Body of pancreas (tissue), 4 donors: ENCODE measurements at regions not wholly inside any gene's neighbourhood (a gene's known extent, or its start where the extent isn't known, plus 50 kb on each side); places are given as distances from the start of the nearest gene placed in this dataset.

Source experiments
- ATAC-seq: fragments of 150-250 bp; one replicate; pipeline ENCODE4 v1.9.1; 2016
- DNase-seq, 4 donors: peaks; one replicate each; pipeline ENCODE4 v3.0.0-alpha.2; 2019
- H3K27ac ChIP-seq, 4 donors: fragments of 200-600 bp; sonication (generic); 1 replicate in 3 of 4; 2 replicates in 1 of 4; pipeline versions ENCODE4 v1.5.1 to v1.6.1; 2016 to 2019; ENCODE audit warnings: mild to moderate bottlenecking in 1 of 4, mixed read lengths in 1 of 4, moderate library complexity in 1 of 4
- H3K27me3 ChIP-seq, 2 donors: fragments of 200-600 bp; sonication (generic); one replicate each; pipeline ENCODE4 v1.6.0; 2016; ENCODE audit warnings: mild to moderate bottlenecking in 1 of 2
- H3K36me3 ChIP-seq, 2 donors: fragments of 200-600 bp; sonication (generic); replicated peaks in 1 of 2; 2 replicates each; pipeline ENCODE4 v1.5.1; 2016; ENCODE audit warnings: low read depth in 2 of 2; ENCODE audit not compliant: insufficient read depth in 1 of 2
- H3K4me1 ChIP-seq: fragments of 200-600 bp; sonication (generic); one replicate; pipeline ENCODE4 v1.6.0; 2016
- H3K4me3 ChIP-seq, 2 donors: fragments of 200-600 bp; sonication (generic); 1 replicate in 1 of 2; 2 replicates in 1 of 2; pipeline ENCODE4 v1.5.1; 2016 to 2019
- H3K9me3 ChIP-seq, 3 donors: fragments of 200-600 bp; sonication (generic); 1 replicate in 2 of 3; 2 replicates in 1 of 3; pipeline ENCODE4 v1.5.1; 2016
- CTCF ChIP-seq, 7 experiments: fragments of 450-650 bp in 4 of 7; fragments of 200-600 bp in 3 of 7; sonication (generic) in 3 of 7; IDR thresholded peaks; one replicate each; pipeline ENCODE4 v1.5.1; 2016 to 2019; ENCODE audit warnings: antibody characterized with exemption in 7 of 7
- POLR2A ChIP-seq, 3 donors: fragments of 450-650 bp; IDR thresholded peaks; one replicate each; pipeline ENCODE4 v1.6.1; 2016; ENCODE audit warnings: antibody characterized with exemption in 3 of 3, mild to moderate bottlenecking in 2 of 3
- WGBS, 2 donors: methylation state at CpG; one replicate each; pipeline ENCODE4 v1.1.5; 2017; 5-methylcytosine and 5-hydroxymethylcytosine counted together
- intact Hi-C: fragments of 100-400 bp; cut with DNase I; formaldehyde crosslinking; loops from one replicate; pipeline ENCODE4 v1.15.1; 2023

GRCh38 chr3:124288996-124289395, 297.1 kb upstream of the ROPN1 start:
- DNase-seq (no peak), ATAC-seq (no peak)
- no peaks in the 10 kb centered on the region for H3K36me3 ChIP-seq
- TF ChIP-seq CTCF (IDR thresholded peaks at IDR 0.05) (no peak), POLR2A (IDR thresholded peaks at IDR 0.05) (no peak)
- intact Hi-C loops, result no loop called here
- H3K9me3 ChIP-seq, result no peaks in the 10 kb centered on the region
- no peak overlapping the region for H3K4me3 ChIP-seq
- H3K4me1 ChIP-seq, result no peaks in the 10 kb centered on the region
- no peak overlapping the region for H3K27ac ChIP-seq
- H3K27me3 ChIP-seq, result no peaks in the 10 kb centered on the region

- TF ChIP-seq CTCF (IDR thresholded peaks at IDR 0.05), result no peak
- no peak for TF ChIP-seq POLR2A (IDR thresholded peaks at IDR 0.05)
- H3K4me1 ChIP-seq, result no peaks in the 10 kb centered on the region
- H3K27ac ChIP-seq, result no peak overlapping the region
- no peaks in the 10 kb centered on the region for H3K36me3 ChIP-seq
- DNase-seq (no peak), ATAC-seq (no peak)
- WGBS, 2 donors, result 93 to 100% methylated on average over 2 of the region's 2 CpGs
- no peaks in the 10 kb centered on the region for H3K27me3 ChIP-seq
- no peaks in the 10 kb centered on the region for H3K9me3 ChIP-seq
- intact Hi-C loops, result no loop called here
- no peak overlapping the region for H3K4me3 ChIP-seq
These were observed 299.1 kb upstream of the ROPN1 start for GRCh38 chr3:124291008-124291407.

- intact Hi-C loops, result no loop called here
- ATAC-seq, result no peak
These were observed 300.4 kb upstream of the ROPN1 start for GRCh38 chr3:124292329-124292728.

GRCh38 chr3:124293584-124293983, 301.7 kb upstream of the ROPN1 start:
- DNase-seq, result no peak
- TF ChIP-seq CTCF (IDR thresholded peaks at IDR 0.05) (no peak), POLR2A (IDR thresholded peaks at IDR 0.05) (no peak)
- Histone ChIP-seq H3K36me3 (no peaks in the 10 kb centered on the region), H3K27me3 (no peaks in the 10 kb centered on the region), H3K9me3 (no peaks in the 10 kb centered on the region), H3K4me1 (no peaks in the 10 kb centered on the region), H3K4me3 (no peak overlapping the region), H3K27ac (no peak overlapping the region)
- no peak for ATAC-seq
- intact Hi-C loops, result no loop called here
- 52 to 55% methylated on average over 2 of the region's 2 CpGs for WGBS, 2 donors

More at GRCh38 chr3:124292329-124292728, 300.4 kb upstream of the ROPN1 start:
- DNase-seq, result peak in 2 of 4 donors; percentile 9 to 32
- H3K27ac ChIP-seq, result no peak overlapping the region
- H3K4me3 ChIP-seq, result no peak overlapping the region
- TF ChIP-seq CTCF (IDR thresholded peaks at IDR 0.05) (no peak), POLR2A (IDR thresholded peaks at IDR 0.05) (no peak)
- H3K9me3 ChIP-seq, result no peaks in the 10 kb centered on the region
- no peaks in the 10 kb centered on the region for H3K36me3 ChIP-seq
- no peaks in the 10 kb centered on the region for H3K27me3 ChIP-seq
- 76 to 87% methylated on average over 4 of the region's 4 CpGs for WGBS, 2 donors
- no peaks in the 10 kb centered on the region for H3K4me1 ChIP-seq

- Histone ChIP-seq H3K4me3 (no peak overlapping the region), H3K27me3 (no peaks in the 10 kb centered on the region), H3K9me3 (no peaks in the 10 kb centered on the region), H3K36me3 (no peaks in the 10 kb centered on the region), H3K4me1 (no peaks in the 10 kb centered on the region), H3K27ac (no peak overlapping the region)
- WGBS, 2 donors, result 85 to 89% methylated on average over 3 of the region's 3 CpGs
- intact Hi-C loops, result no loop called here
- no peak for DNase-seq
- TF ChIP-seq POLR2A (IDR thresholded peaks at IDR 0.05), result no peak
- no peak for TF ChIP-seq CTCF (IDR thresholded peaks at IDR 0.05)
- ATAC-seq, result no peak
These were observed 303.4 kb upstream of the ROPN1 start for GRCh38 chr3:124295362-124295761.
